RCC 7860 (cell line): ENCODE measurements at regions not wholly inside any gene's neighbourhood (a gene's known extent, or its start where the extent isn't known, plus 50 kb on each side); places are given as distances from the start of the nearest gene placed in this dataset.
"Not testable (repeated sequence)": the region's sequence is repeated elsewhere in the genome, so short reads cannot be mapped to it uniquely, and the experiment has no call there.

Experiments used
- DNase-seq: peaks from one replicate; pipeline ENCODE4 v3.0.0-alpha.2; 2015; ENCODE audit warnings: low spot score
- FAIRE-seq: peaks from 2 replicates; lab custom pipeline; 2012; peaks lifted over from hg19 to GRCh38; lab: Jason Lieb, UNC

DNA sequence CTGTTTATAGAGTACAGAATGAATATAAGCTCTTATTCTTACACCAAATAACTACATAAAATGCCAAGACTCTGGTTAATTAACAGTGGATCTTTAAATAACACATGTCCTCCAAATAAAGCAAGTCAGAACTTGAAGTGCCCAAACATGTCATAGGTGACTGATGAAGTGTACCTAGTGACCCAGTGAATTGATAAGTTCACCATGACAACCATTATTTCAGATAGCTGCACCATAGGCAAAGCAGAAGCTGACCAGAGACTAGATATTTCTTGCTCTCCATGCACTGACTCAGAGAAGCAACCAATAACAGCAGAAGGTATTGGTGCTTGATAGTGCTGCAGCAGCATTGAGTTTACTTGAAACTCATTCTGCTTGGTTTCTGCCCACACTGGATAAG is 192.1 kb downstream of the DUSP10 start:
- no peak for FAIRE-seq

DNA sequence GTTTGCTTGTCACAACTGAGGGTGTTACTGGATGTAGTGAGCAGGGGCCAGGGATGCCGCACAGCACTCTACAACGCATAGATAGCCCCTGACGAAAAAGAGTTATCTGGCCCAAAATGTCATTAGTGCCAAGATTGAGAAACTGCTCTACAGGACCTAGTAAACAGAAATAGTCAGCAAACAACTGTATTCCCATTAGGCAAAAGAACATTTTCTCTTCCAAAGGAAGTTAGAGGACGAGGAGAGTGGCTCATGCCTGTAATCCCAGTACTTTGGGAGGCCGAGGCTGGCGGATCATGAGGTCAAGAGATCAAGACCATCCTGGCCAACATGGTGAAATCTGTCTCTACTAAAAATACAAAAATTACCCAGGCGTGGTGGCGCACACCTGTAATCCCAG is 189.1 kb downstream of the DUSP10 start:
- not testable (repeated sequence) for FAIRE-seq, DNase-seq

More for the DNA sequence above, 192.1 kb downstream of the DUSP10 start:
- no peak for DNase-seq

DNA sequence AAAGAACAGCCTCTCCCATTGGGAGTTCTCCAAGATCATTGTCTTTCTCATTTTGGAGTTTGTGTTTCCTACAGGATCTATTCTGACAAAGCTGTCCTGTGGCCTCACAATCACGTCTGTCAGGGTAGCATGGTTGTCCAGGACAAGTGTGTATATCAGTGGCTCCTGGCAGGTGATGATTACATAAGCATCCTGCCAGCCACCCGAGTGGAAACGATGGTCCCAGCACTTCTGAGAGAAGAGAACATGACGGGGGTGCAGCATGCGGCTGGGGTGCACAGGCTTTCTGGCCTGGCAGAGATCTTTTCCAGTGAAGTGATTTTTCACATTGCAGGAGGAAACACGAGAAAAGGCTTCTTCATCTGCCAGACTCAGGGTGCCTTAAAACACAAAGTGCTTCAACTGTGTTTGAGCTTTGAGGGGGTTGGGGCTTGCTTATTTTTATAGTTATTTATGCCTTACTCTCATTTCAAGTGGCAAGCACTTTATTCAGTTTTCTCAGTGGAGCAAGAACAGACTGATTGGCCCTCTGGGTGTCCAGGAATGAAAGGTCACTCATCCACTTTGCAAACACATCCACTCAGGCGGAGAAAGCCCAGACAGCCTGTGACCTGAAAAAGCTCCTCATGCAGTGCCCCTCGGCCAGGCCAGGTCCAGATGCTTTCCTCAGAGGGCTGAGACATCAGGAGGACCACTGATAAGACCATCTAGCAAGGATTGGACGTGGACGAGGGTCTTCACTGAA is 186.0 kb downstream of the DUSP10 start:
- no peak for FAIRE-seq
- no peak for DNase-seq

DNA sequence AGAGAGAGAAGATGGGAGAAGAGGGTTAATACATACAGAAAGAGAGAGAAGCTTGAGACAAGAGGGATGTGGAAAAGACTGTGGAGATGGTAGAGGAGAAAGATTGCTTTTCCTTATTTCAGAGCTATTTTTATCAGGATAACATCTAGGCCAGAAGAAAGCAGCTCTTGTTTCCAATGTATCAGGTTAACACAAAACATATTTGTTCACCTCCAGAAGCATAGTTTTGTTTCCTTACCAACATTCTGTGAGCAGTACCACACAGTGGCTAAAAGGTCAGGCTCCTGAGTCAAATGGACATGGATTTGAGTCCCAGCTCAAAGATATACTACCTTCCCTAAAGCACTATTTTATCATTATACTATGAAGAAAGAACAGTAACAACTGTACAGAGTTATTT is 185.5 kb downstream of the DUSP10 start:
- FAIRE-seq (no peak), DNase-seq (no peak)

DNA sequence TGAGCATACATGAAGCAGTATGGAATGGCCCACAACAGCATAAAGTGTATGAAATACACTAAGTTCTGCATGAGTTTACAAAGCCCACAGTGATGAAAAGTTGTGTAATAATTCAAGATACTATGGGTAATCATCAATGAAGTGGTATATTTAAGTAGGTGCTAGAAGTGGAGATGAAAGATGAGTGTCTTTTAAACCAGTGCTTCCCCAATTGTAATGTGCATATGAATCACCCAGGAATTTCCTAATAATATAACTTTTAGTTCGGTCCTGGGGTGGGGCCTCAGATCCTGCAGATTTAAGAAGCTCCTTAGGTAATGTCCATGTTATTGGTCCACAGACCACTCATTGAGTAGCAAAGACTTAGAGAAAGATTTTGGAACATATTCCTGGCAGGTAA is 184.9 kb downstream of the DUSP10 start:
- DNase-seq (no peak), FAIRE-seq (no peak)

DNA sequence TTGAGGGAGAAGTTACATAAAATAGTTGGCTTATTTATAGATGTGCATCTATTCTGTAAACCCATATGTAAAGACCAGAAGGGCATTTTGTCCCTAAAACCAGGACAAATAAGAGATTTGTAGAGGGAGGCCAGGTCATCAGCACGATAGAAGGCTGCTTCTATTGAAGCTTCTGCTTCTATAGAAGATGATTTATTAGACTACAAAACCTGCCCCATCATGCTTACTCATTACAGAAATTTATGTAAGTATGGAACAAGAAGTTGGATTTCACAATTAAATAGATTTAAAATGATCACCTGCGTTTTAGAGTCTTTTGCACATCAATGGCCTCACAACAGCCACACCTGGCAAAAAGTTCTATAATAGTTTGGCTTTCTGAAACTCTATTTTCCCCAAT is 183.5 kb downstream of the DUSP10 start:
- FAIRE-seq (no peak), DNase-seq (no peak)

DNA sequence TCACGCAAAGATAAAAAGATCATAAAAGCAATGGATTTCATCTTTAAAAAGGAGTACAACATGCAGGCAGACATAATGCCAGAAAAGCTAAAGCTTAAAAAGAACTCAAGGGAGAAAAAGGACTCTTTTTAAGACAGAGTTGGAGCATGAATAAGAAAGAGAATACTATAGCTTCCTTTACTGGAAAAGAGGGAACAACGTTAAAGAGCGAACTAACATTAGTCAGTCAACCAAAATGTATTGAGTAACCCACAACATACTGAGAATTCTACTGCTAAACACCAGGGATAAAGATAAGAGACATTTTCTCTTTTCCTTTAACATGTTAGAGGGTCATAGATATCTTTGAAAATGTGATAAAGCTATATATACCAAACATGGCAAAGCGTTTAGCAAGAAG is 182.0 kb downstream of the DUSP10 start:
- no peak for DNase-seq
- no peak for FAIRE-seq

DNA sequence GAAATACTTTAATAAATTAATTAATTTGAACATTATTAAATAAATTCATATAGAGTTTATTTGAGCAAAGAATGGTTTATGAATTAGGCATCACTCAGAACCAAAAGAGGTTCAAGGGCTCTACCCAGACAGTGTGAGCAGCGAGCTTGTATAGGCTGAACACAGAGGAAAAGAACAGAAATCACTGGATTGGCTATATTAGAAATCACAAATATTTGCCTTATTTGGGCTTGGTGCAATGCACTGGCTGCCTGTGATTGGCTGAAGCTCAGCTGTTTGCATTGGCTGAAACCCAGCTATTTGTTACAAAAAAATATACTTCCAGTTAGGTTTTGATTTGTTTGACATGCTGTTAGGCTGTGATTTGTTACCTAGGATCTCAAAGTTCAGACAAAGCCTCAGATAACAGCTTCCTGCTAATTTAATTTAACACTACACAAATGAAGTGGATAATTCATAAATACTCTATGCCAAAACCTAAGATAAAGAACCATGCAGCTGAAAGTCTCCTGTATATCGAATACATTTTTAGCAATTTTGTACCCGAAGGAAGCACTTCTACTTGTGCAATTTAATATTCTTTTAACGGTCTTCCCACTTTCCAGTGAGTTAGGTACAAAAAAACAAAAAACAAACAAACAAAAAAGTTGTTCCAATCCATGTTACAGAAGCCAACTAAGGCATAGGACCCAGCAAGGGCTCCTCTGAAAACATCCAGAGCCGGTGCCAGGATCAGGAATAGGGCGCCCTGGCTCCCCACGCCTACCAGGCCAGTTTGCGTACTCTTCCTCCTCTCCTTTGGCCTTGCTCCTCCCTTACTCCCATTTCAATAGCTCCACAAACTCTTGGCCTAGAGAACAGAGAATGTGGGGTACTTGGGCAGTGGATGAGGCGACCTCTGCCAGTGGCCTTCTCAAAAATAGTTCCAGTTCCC is 179.1 kb downstream of the DUSP10 start:
- no peak for DNase-seq

DNA sequence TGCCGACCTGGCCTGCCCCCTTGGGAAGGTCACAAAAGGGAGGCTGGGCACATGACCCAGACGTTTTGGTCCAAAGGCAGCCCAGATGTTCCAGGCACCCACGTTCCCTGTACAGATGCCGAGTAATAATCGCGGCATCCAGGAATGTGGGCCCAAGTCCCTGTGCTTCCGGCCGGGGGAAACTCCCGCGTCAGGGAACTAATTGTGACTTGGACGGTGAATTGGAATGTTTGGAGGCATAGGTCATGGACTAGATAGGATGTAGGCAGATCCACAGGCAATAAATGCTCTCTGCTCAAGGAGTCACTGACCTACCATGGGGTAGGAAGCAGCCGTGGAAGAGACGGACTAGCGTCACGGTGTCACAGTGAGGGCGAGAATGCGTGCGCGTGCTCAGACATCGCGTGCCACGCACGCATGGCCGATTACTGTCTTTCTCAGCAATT is 178.4 kb downstream of the DUSP10 start:
- DNase-seq (no peak), FAIRE-seq (no peak)

More for the DNA sequence above, 179.1 kb downstream of the DUSP10 start:
- FAIRE-seq: no peak

DNA sequence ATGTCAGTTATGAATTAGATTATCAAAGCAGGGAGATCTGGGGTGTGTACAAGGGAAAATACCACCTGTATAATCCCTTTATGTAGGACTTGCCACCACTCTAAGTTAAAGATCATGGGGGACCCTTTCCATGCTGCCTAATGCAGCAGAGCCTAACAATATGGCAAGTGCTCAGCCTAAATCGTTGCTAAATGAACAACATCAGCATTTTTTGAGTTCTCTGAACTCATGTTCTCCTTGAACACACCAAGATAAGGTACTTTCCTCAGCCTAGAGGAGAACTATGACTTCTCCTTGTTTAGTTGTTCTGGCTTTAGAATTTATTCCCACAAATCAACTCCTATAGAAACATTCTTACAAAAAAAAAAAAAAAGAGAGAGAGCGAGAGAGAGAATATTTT is 177.0 kb downstream of the DUSP10 start:
- DNase-seq: no peak
- no peak for FAIRE-seq

DNA sequence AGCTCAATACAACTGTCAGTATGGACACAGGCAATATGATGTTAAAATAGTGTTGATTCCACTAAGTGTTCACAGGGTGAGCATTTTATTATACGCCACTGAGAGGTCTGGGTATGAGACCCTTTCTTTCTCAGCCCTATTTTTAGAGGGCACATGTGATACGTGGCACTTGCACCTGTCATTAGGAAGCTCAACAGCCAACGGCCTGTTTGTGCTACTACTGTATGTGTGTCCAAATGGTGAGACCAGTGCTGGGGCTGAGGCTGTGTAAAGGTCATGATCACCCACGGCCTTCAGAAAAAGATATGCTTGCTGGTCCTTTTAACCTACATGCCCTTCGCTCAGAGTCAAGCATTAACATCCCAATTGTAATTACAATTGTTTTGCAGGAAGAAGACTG is 176.2 kb downstream of the DUSP10 start:
- FAIRE-seq: no peak
- DNase-seq: no peak

DNA sequence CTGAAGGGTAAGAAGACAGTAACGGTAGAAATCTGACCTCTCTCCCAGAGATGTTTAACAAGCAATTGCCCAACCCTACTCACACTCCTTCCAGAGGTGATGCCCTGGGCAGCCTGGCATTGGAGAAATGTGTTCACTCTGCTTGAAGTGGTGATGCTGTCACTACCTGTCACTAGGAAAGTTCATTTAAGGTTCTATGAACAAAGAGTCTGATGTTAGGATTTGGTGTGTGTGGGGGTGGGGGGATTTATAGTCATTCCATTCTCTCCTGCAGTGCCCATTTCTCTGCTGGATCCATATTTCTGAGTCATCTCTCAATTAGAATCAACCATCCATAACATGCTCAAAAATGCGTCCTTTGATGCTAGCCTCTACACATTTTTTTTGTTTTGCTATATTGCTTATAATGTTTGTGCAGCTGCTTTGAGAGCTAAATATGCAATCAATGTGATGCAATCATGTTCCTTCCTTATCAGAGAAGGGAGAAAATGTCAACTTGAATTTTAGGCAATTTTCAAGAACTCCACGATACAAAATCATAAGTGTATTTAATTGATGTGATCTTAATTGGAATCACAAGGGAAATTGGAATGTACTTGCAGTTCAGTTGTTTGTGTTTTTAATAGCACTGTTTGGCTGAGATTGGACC is 173.9 kb downstream of the DUSP10 start:
- DNase-seq (no peak), FAIRE-seq (no peak)

DNA sequence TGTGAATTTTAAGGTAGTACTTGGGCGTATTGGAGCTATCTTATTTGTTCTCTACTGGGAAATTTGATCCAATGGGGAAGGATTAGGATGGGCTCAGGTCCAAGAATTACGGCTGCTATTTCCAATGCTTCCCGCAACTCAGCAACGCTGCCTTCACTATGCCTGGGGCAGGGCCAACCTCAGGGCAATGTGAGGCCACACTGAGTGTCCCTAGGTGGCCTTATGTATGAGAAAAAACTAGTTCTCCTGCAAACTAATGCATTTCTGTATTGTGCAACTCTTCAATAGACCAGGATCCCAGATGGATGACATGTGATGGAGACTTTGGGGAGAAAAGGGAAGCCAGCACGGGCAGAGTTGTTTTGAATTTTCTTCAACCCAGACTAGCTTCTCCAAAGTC is 168.1 kb downstream of the DUSP10 start:
- DNase-seq (no peak), FAIRE-seq (no peak)

DNA sequence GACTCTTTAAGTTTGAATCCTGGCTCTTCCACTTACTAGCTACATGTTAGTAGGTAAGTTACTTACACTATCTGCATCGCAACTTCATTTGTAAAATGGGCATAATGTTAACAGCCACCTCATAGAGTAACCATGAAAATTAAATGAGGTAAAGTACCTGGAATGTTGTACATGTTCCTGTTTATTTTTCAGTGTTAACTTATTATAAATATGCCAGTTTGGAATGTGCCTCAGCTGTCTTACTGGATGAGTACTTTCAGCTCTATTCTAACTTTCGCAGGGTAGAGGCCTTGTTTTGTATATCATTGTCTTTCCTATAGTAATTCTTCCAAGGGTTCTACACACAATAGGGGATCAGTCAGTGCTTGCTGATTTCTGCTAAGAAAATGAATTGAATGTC is 167.4 kb downstream of the DUSP10 start:
- DNase-seq: no peak
- no peak for FAIRE-seq

DNA sequence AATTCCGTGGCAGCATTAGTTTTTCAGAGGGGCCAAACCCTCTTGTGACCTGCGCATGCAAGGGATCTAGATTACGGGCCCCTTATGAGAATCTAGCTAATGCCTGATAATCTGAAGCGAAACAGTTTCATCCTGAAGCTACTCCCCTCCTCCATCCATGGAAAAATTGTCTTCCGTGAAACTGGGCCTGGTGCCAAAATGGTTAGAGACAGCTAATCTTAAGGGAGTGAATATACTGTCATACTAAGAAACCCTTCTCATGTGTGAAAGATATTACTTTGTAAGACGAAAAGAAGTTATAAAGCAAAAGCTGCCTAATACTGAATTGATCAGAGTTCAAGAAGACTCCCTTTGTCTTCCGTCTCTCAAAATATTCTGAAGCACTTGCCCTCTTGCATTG is 166.3 kb downstream of the DUSP10 start:
- no peak for FAIRE-seq
- DNase-seq: no peak

DNA sequence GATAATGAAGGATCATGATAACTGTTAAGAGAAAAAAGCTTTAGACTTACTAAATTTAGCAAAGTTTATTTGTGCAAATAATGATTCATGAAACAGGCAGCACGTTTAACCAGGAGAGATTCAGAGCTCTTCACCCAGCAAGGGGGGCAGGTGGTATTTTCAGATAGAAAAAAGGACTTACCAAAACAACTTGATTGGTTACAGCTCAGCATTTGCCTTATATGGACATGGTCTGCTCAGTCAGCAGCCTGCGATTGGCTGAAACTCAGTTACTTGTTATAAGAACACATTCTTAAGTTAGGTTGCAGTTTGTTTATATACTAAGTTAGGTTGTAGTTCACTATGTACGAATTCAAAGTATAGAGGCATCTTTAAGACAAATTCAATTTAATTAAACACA is 165.6 kb downstream of the DUSP10 start:
- DNase-seq (peak; percentile 11), FAIRE-seq (no peak)

DNA sequence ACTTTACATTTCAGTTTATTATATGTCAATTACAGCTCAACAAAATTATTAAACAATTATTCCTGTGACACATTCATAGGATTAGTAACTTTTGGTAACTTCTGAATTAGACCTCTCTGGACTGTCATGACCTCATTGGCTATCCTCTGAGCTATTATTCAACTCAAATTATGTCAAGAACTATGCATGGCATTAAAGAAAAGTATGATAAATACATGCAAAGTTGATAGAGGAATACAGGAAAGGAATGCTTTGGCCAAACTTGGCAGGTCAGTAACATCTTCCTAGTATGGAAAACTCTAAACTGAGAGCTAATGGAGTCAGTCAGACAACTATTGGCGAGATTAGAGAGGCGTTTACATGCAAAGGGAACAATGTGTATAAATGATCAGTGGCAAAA is 158.4 kb downstream of the DUSP10 start:
- FAIRE-seq (no peak), DNase-seq (no peak)

DNA sequence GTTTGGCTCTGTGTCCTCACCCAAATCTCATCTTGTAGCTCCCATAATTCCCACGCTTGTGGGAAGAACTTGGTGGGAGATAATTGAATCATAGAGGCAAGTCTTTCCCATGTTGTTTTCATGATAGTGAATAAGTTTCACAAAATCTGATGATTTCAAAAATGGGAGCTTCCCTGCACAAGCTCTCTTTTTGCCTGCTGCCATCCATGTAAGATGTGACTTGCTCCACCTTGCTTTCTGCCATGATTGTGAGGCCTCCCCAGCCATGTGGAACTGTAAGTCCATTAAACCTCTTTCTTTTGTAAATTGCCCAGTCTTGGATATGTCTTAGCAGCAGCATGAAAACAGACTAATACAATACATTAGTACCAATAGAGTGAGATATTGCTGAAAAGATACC is 154.9 kb downstream of the DUSP10 start:
- DNase-seq, FAIRE-seq: not testable (repeated sequence)

DNA sequence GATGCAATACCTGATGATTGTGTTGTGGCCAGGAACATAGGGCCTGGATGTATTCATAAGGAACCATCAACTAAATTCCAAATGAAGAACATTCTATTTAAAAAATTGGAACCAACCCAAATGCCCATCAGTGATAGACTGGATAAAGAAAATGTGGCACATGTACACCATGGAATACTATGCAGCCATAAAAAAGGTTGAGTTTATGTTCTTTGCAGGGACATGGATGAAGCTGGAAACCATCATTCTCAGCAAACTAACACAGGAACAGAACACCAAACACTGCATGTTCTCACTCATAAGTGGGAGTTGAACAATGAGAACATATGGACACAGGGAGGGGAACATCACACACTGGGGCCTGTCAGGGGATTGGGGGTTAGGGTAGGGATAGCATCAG is 150.6 kb downstream of the DUSP10 start:
- not testable (repeated sequence) for FAIRE-seq, DNase-seq

DNA sequence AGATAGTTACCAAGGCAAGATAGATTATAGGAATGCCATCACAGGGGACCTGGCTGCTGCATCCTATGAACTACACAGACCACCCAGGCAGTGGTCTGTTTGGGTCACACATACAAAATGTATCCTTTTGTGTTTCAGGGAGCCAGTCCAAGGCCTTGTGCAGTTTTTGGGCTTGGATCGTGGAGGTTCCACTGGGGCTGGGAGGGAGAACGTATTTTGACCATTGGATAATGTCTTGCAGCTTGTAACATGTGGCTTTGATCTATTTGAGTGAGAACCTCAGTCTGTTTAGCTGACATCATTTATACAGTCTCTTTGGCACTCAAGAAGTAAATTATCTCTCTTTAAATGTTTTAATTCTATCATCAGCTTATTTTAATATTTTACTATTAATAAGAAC is 147.3 kb downstream of the DUSP10 start:
- no peak for FAIRE-seq
- no peak for DNase-seq

DNA sequence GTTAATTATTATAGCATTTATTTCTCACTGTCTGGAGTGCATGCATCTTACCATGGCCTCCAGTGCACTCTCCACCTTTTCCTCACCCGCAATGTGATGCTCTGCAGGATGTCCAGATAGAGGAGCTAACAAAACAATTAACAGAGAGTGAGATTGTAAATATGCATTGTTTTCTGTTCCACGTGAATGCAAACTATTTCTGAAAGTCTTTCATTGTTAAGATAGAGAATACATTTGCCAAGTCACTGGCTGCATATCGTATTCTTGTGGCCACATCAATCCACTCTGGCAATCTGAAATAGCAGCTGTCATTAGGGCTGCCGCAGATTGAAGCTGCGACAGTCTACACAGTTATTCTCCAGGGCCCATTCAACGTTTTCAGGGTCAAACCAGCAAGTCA is 143.8 kb downstream of the DUSP10 start:
- DNase-seq (no peak), FAIRE-seq (no peak)
